GM12878 (cell line): ENCODE measurements at regions not wholly inside any gene's neighbourhood (a gene's known extent, or its start where the extent isn't known, plus 50 kb on each side); places are given as distances from the start of the nearest gene placed in this dataset.

Experiments
- ATAC-seq: fragments of 200-7000 bp; cut with Tn5 transposase; 3 replicates; pipeline ENCODE4 v1.9.1; 2020; ENCODE audit warnings: mild to moderate bottlenecking, moderate library complexity
- BruUV-seq: library from RNA; stranded (reverse); fragments of 400-500 nt; replicated peaks from 2 replicates; lab custom pipeline; 2021; lab: Mats Ljungman, UMichigan
- CTCF ChIA-PET: fragments of 300-600 bp; sonication (Branson Sonifier 250); formaldehyde crosslinking; extraction: SDS; loops from one replicate; lab custom pipeline; 2021; ENCODE audit warnings: inconsistent platforms; lab: Yijun Ruan, JAX
- POLR2A ChIA-PET: fragments of 350-600 bp; formaldehyde crosslinking; extraction: SDS; loops from one replicate; lab custom pipeline; 2021; ENCODE audit warnings: inconsistent platforms; lab: Charles Lee
- RAD21 ChIA-PET: fragments of 300-600 bp; sonication (Branson Sonifier 250); formaldehyde crosslinking; loops from one replicate; lab custom pipeline; 2023; ENCODE audit warnings: antibody characterized with exemption; ENCODE audit not compliant: unreplicated experiment; lab: Charles Lee
- SMC1A ChIA-PET: fragments of 300-600 bp; sonication (Branson Sonifier 250); formaldehyde crosslinking; loops from one replicate; lab custom pipeline; 2023; ENCODE audit not compliant: unreplicated experiment, uncharacterized antibody; lab: Charles Lee
- DNase-seq: peaks from one replicate; pipeline ENCODE4 v3.0.0-alpha.2; 2011; ENCODE audit warnings: low read depth, low spot score
- FAIRE-seq: peaks from 3 replicates; lab custom pipeline; 2011; peaks lifted over from hg19 to GRCh38; lab: Jason Lieb, UNC
- H2AFZ ChIP-seq: 2 replicates; pipeline ENCODE4 v1.6.0; 2011; ENCODE audit warnings: low read depth, low read length, control low read depth; ENCODE audit not compliant: control insufficient read depth
- H3K27ac ChIP-seq: 2 replicates; pipeline ENCODE4 v1.5.1; 2011; ENCODE audit warnings: control low read depth; ENCODE audit not compliant: control insufficient read depth, insufficient read depth
- H3K27me3 ChIP-seq, 2 experiments: replicated peaks in 1 of 2; 2 replicates each; pipeline versions ENCODE4 v1.6.0 to v1.6.1; 2011; ENCODE audit warnings: low read length in 1 of 2; ENCODE audit not compliant: control insufficient read depth in 2 of 2, insufficient read depth in 2 of 2
- H3K36me3 ChIP-seq, 2 experiments: 2 replicates each; pipeline ENCODE4 v1.5.1; 2011; ENCODE audit warnings: low read length in 1 of 2; ENCODE audit not compliant: control insufficient read depth in 2 of 2, insufficient read depth in 2 of 2
- H3K4me1 ChIP-seq: 2 replicates; pipeline ENCODE4 v1.6.1; 2011; ENCODE audit warnings: mild to moderate bottlenecking, low read length, moderate library complexity, mixed read lengths; ENCODE audit not compliant: control insufficient read depth, insufficient read depth
- H3K4me2 ChIP-seq: 2 replicates; pipeline ENCODE4 v1.6.0; 2011; ENCODE audit warnings: control low read depth; ENCODE audit not compliant: control insufficient read depth, insufficient read depth
- H3K4me3 ChIP-seq: fragments of 200-600 bp; sonication (generic); 2 replicates; pipeline ENCODE4 v1.5.1; 2016
- H3K79me2 ChIP-seq: 2 replicates; pipeline ENCODE4 v1.6.0; 2011; ENCODE audit warnings: low read length; ENCODE audit not compliant: control insufficient read depth, insufficient read depth
- H3K9ac ChIP-seq: 2 replicates; pipeline ENCODE4 v1.8.0; 2011; ENCODE audit warnings: low read length, control low read depth, mixed read lengths; ENCODE audit not compliant: control insufficient read depth, insufficient read depth
- H3K9me3 ChIP-seq: replicated peaks from 3 replicates; pipeline ENCODE4 v1.5.1; 2011; ENCODE audit warnings: mild to moderate bottlenecking, low read length; ENCODE audit not compliant: control insufficient read depth, insufficient read depth
- H4K20me1 ChIP-seq: 2 replicates; pipeline ENCODE4 v1.6.0; 2011; ENCODE audit not compliant: control insufficient read depth, insufficient read depth
- BACH1 ChIP-seq: fragments of 450-650 bp; IDR thresholded peaks from 2 replicates; pipeline ENCODE4 v1.6.1; 2017; ENCODE audit warnings: mild to moderate bottlenecking, borderline replicate concordance
- BRCA1 ChIP-seq: IDR thresholded peaks from 2 replicates; pipeline ENCODE4 v1.6.1; 2011; ENCODE audit warnings: low read depth, low read length, improper control_type of control experiment
- CEBPB ChIP-seq, 2 experiments: fragments of 150-350 bp in 1 of 2; IDR thresholded peaks; 2 replicates each; pipeline ENCODE4 v1.6.1; 2012 to 2014; ENCODE audit warnings: low read depth in 2 of 2, low read length in 2 of 2, borderline replicate concordance in 1 of 2, inconsistent platforms in 1 of 2
- CREB1 ChIP-seq: IDR thresholded peaks from 2 replicates; pipeline ENCODE4 v1.6.1; 2012; ENCODE audit warnings: low read depth, mild to moderate bottlenecking, inconsistent platforms
- CREM ChIP-seq: IDR thresholded peaks from 2 replicates; pipeline ENCODE4 v1.6.1; 2014; ENCODE audit warnings: antibody characterized with exemption, low read depth
- ETV6 ChIP-seq, 2 experiments: fragments of 450-650 bp in 1 of 2; IDR thresholded peaks in 1 of 2; conservative IDR thresholded peaks in 1 of 2; 2 replicates each; pipeline ENCODE4 v1.6.1; 2014; ENCODE audit warnings: antibody characterized with exemption in 1 of 2, borderline replicate concordance in 1 of 2, low read depth in 1 of 2, mild to moderate bottlenecking in 1 of 2, moderate library complexity in 1 of 2
- IKZF2 ChIP-seq, 2 experiments: fragments of 450-650 bp; IDR thresholded peaks; 2 replicates each; pipeline ENCODE4 v1.6.1; 2017; ENCODE audit warnings: mild to moderate bottlenecking in 2 of 2, moderate library complexity in 2 of 2
- IRF5 ChIP-seq: fragments of 450-650 bp; IDR thresholded peaks from 2 replicates; pipeline ENCODE4 v1.6.1; 2017; ENCODE audit warnings: borderline replicate concordance
- JUNB ChIP-seq: IDR thresholded peaks from 2 replicates; pipeline ENCODE4 v1.6.1; 2016; ENCODE audit warnings: antibody characterized with exemption, mild to moderate bottlenecking
- KDM1A ChIP-seq: fragments of 200-600 bp; sonication (generic); IDR thresholded peaks from 2 replicates; pipeline ENCODE4 v1.6.1; 2016; ENCODE audit warnings: borderline replicate concordance
- KLF5 ChIP-seq: fragments of 450-650 bp; IDR thresholded peaks from 2 replicates; pipeline ENCODE4 v1.6.1; 2014; ENCODE audit warnings: mild to moderate bottlenecking; ENCODE audit not compliant: partially characterized antibody
- POLR2AphosphoS2 ChIP-seq: IDR thresholded peaks from 2 replicates; pipeline ENCODE4 v1.6.1; 2011; ENCODE audit warnings: low read depth, mild to moderate bottlenecking, low read length, improper control_type of control experiment, moderate library complexity
- STAT1 ChIP-seq: fragments of 450-650 bp; conservative IDR thresholded peaks from 2 replicates; pipeline ENCODE4 v1.6.1; 2014; ENCODE audit warnings: antibody characterized with exemption, mild to moderate bottlenecking
- TBL1XR1 ChIP-seq: IDR thresholded peaks from 2 replicates; pipeline ENCODE4 v1.6.1; 2012; ENCODE audit warnings: low read depth, low read length, improper control_type of control experiment
- ZNF217 ChIP-seq: fragments of 450-650 bp; IDR thresholded peaks from 2 replicates; pipeline ENCODE4 v1.6.1; 2017; ENCODE audit warnings: antibody characterized with exemption, mild to moderate bottlenecking
- ZNF384 ChIP-seq: IDR thresholded peaks from 2 replicates; pipeline ENCODE4 v1.6.1; 2012; ENCODE audit warnings: low read depth, mild to moderate bottlenecking, low read length, improper control_type of control experiment, borderline replicate concordance
- WGBS: methylation state at CpG from one replicate; pipeline ENCODE4 v1.1.6; 2016; ENCODE audit warnings: low lambda C conversion rate; ENCODE audit not compliant: insufficient replicate concordance, insufficient coverage; ENCODE audit errors: missing lambda C conversion rate; 5-methylcytosine and 5-hydroxymethylcytosine counted together
- in situ Hi-C: fragments of 300-500 bp; cut with MboI; formaldehyde crosslinking; loops from 9 replicates; pipeline ENCODE4 v1.14.3; 2018; ENCODE audit warnings: mixed read lengths
- intact Hi-C: fragments of 100-400 bp; cut with micrococcal nuclease; formaldehyde crosslinking; loops from one replicate; pipeline ENCODE4 v1.14.2; 2022; ENCODE audit not compliant: unreplicated experiment
- TF ChIP-seq, protein P1 (sequence below): IDR thresholded peaks from 2 replicates; pipeline ENCODE4 v1.6.1; 2011; ENCODE audit warnings: low read depth, mild to moderate bottlenecking, low read length, moderate library complexity, borderline replicate concordance; ENCODE audit errors: extremely low read depth
- TF ChIP-seq, protein P2 (sequence below), 3 experiments: IDR thresholded peaks in 2 of 3; conservative IDR thresholded peaks in 1 of 3; 2 replicates each; pipeline ENCODE4 v1.5.1; 2011; ENCODE audit warnings: low read depth in 3 of 3, low read length in 3 of 3, mild to moderate bottlenecking in 3 of 3, control low read depth in 2 of 3, moderate library complexity in 2 of 3, inconsistent platforms in 1 of 3, mixed read lengths in 1 of 3; ENCODE audit not compliant: control insufficient read depth in 2 of 3, insufficient read depth in 1 of 3; ENCODE audit errors: extremely low read depth in 1 of 3

DNA sequence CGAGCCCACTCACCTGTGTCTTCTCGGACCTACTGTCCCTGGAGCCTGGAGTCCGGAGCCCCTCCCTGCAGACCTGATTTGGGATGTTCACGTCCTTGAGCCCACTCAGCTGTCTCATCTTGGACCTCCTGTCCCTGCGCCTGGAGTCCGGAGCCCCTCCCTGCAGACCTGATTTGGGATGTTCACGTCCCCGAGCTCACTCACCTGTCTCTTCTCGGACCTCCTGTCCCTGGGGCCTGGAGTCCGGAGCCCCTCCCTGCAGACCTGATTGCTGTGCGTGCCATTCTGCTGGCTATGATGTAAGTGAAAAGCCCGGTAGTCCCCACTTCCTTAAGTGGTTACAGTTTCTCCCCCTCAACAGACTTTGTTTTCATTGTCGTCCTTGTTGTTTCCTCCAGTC is 867.1 kb downstream of the BRD1 start:
- in situ Hi-C loops: no loop called here
- POLR2A ChIA-PET: no interaction called here
- WGBS: 6% methylated on average over 13 of the region's 13 CpGs

GRCh38 chr22:48959496-48959895 is 868.2 kb downstream of the BRD1 start:
- ATAC-seq (no peak), DNase-seq (no peak), FAIRE-seq (no peak)
- no peak overlapping the region for H3K9ac ChIP-seq
- H3K79me2 ChIP-seq: no peaks in the 10 kb centered on the region
- H3K9me3 ChIP-seq: no peaks in the 10 kb centered on the region; the same call in 2 of the 3 replicates
- ChIA-PET POLR2A (no interaction called here), CTCF (no interaction called here), RAD21 (no interaction called here), SMC1A (no interaction called here)
- no peaks in the 10 kb centered on the region for H3K4me1 ChIP-seq
- no peak overlapping the region for H3K4me2 ChIP-seq
- no peak overlapping the region for H3K4me3 ChIP-seq
- BruUV-seq: no TSS peak
- H4K20me1 ChIP-seq: no peaks in the 10 kb centered on the region
- intact Hi-C loops: no loop called here
- no peaks in the 10 kb centered on the region for H3K27me3 ChIP-seq
- in situ Hi-C loops: no loop called here
- WGBS: 6% methylated on average over 7 of the region's 8 CpGs
- H3K36me3 ChIP-seq: no peaks in the 10 kb centered on the region
- no peak overlapping the region for H3K27ac ChIP-seq
- H2AFZ ChIP-seq: no peak overlapping the region
- TF ChIP-seq, protein P1, sequence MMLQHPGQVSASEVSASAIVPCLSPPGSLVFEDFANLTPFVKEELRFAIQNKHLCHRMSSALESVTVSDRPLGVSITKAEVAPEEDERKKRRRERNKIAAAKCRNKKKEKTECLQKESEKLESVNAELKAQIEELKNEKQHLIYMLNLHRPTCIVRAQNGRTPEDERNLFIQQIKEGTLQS: no peak
- TF ChIP-seq POLR2AphosphoS2: no peak
- no peak for TF ChIP-seq ZNF384
- TF ChIP-seq TBL1XR1: no peak
- TF ChIP-seq CREB1: no peak
- TF ChIP-seq, protein P2, sequence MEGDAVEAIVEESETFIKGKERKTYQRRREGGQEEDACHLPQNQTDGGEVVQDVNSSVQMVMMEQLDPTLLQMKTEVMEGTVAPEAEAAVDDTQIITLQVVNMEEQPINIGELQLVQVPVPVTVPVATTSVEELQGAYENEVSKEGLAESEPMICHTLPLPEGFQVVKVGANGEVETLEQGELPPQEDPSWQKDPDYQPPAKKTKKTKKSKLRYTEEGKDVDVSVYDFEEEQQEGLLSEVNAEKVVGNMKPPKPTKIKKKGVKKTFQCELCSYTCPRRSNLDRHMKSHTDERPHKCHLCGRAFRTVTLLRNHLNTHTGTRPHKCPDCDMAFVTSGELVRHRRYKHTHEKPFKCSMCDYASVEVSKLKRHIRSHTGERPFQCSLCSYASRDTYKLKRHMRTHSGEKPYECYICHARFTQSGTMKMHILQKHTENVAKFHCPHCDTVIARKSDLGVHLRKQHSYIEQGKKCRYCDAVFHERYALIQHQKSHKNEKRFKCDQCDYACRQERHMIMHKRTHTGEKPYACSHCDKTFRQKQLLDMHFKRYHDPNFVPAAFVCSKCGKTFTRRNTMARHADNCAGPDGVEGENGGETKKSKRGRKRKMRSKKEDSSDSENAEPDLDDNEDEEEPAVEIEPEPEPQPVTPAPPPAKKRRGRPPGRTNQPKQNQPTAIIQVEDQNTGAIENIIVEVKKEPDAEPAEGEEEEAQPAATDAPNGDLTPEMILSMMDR (IDR thresholded peaks at IDR 0.05 in 2 of 3, conservative IDR thresholded peaks at IDR 0.05 in 1 of 3; ENCODE audit: control insufficient read depth in 2 of 3, extremely low read depth in 1 of 3, insufficient read depth in 1 of 3, low read depth in 3 of 3, low read length in 3 of 3): no peak
- TF ChIP-seq KLF5: no peak
- TF ChIP-seq BACH1: no peak
- no peak for TF ChIP-seq IKZF2 (IDR thresholded peaks at IDR 0.05)
- no peak for TF ChIP-seq KDM1A
- no peak for TF ChIP-seq BRCA1

More for the DNA sequence above, 867.1 kb downstream of the BRD1 start:
- no peaks in the 10 kb centered on the region for H3K79me2 ChIP-seq
- no peak for ATAC-seq
- no peak overlapping the region for H3K4me3 ChIP-seq
- H3K27ac ChIP-seq: no peak overlapping the region
- intact Hi-C loops: no loop called here
- no peaks in the 10 kb centered on the region for H3K4me1 ChIP-seq
- H3K36me3 ChIP-seq: no peaks in the 10 kb centered on the region
- no peak overlapping the region for H3K9ac ChIP-seq
- BruUV-seq: no TSS peak
- FAIRE-seq: no peak
- ChIA-PET RAD21 (no interaction called here), SMC1A (no interaction called here), CTCF (no interaction called here)
- no peak overlapping the region for H3K4me2 ChIP-seq
- TF ChIP-seq JUNB: no peak
- no peak for TF ChIP-seq CEBPB (IDR thresholded peaks at IDR 0.05; ENCODE audit: borderline replicate concordance in 1 of 2, low read depth in 2 of 2, low read length in 2 of 2)
- TF ChIP-seq STAT1: no peak
- TF ChIP-seq ZNF217: no peak
- TF ChIP-seq IRF5: no peak
- no peak for TF ChIP-seq CREM
- no peak for TF ChIP-seq ETV6 (conservative IDR thresholded peaks at IDR 0.05 in 1 of 2, IDR thresholded peaks at IDR 0.05 in 1 of 2; ENCODE audit: borderline replicate concordance in 1 of 2, low read depth in 1 of 2)
- no peaks in the 10 kb centered on the region; the same call in 2 of the 3 replicates for H3K9me3 ChIP-seq
- H2AFZ ChIP-seq: no peak overlapping the region
- H3K27me3 ChIP-seq: no peaks in the 10 kb centered on the region
- H4K20me1 ChIP-seq: no peaks in the 10 kb centered on the region
- no peak for DNase-seq
